PC-3 (cell line): ENCODE measurements at regions not wholly inside any gene's neighbourhood (a gene's known extent, or its start where the extent isn't known, plus 50 kb on each side); places are given as distances from the start of the nearest gene placed in this dataset.
A peak's percentile ranks its signal among the peaks of the same experiment; 100 is the strongest.
"Not testable (repeated sequence)": the region's sequence is repeated elsewhere in the genome, so short reads cannot be mapped to it uniquely, and the experiment has no call there.

Experiments
- ATAC-seq: fragments of 200-7000 bp; cut with Tn5 transposase; 2 replicates; pipeline ENCODE4 v1.9.1; 2020; ENCODE audit warnings: mild to moderate bottlenecking, moderate library complexity
- BruUV-seq: library from RNA; stranded (reverse); fragments of 400-500 nt; replicated peaks from 2 replicates; lab custom pipeline; 2021; lab: Mats Ljungman, UMichigan
- CTCF ChIA-PET: fragments of 300-600 bp; sonication (Branson Sonifier 250); formaldehyde crosslinking; loops from one replicate; lab custom pipeline; 2022; ENCODE audit warnings: antibody characterized with exemption; lab: Charles Lee
- POLR2A ChIA-PET: fragments of 300-600 bp; sonication (Branson Sonifier 250); formaldehyde crosslinking; loops from one replicate; lab custom pipeline; 2022; ENCODE audit warnings: antibody characterized with exemption; ENCODE audit not compliant: unreplicated experiment; lab: Charles Lee
- DNase-seq: peaks from one replicate; pipeline ENCODE4 v3.0.0-alpha.2; 2015
- H2AFZ ChIP-seq: fragments of 300-600 bp; sonication (generic); 2 replicates; pipeline ENCODE4 v1.6.0; 2016; ENCODE audit warnings: antibody characterized with exemption, low read length
- H3F3A ChIP-seq: fragments of 300-600 bp; sonication (generic); one replicate; pipeline ENCODE4 v1.6.0; 2017; ENCODE audit warnings: antibody characterized with exemption, low read length, control low read depth, mild to moderate bottlenecking; ENCODE audit not compliant: unreplicated experiment
- H3K27ac ChIP-seq: fragments of 300-600 bp; sonication (generic); 2 replicates; pipeline ENCODE4 v1.5.1; 2016; ENCODE audit warnings: mild to moderate bottlenecking, low read length
- H3K27me3 ChIP-seq: fragments of 300-600 bp; sonication (generic); 2 replicates; pipeline ENCODE4 v1.6.1; 2016; ENCODE audit warnings: low read length, mixed read lengths
- H3K36me3 ChIP-seq: fragments of 300-600 bp; sonication (generic); 2 replicates; pipeline ENCODE4 v1.6.1; 2016; ENCODE audit warnings: low read depth, mixed run types, low read length, mixed read lengths
- H3K4me1 ChIP-seq: fragments of 300-600 bp; sonication (generic); 2 replicates; pipeline ENCODE4 v1.5.1; 2016; ENCODE audit warnings: low read length; ENCODE audit not compliant: insufficient read depth
- H3K4me2 ChIP-seq: fragments of 300-600 bp; sonication (generic); 2 replicates; pipeline ENCODE4 v1.6.0; 2016; ENCODE audit warnings: low read length
- H3K4me3 ChIP-seq: fragments of 300-600 bp; sonication (generic); 2 replicates; pipeline ENCODE4 v1.5.1; 2016; ENCODE audit warnings: mild to moderate bottlenecking, low read length, mixed read lengths
- H3K79me2 ChIP-seq: fragments of 300-600 bp; sonication (generic); 2 replicates; pipeline ENCODE4 v1.6.1; 2017; ENCODE audit warnings: low read length, mixed read lengths
- H3K9ac ChIP-seq: fragments of 300-600 bp; sonication (generic); 2 replicates; pipeline ENCODE4 v1.6.0; 2016; ENCODE audit warnings: mild to moderate bottlenecking, low read length
- H3K9me2 ChIP-seq: fragments of 300-600 bp; sonication (generic); replicated peaks from 2 replicates; pipeline ENCODE4 v1.6.1; 2016; ENCODE audit warnings: mixed run types, low read length, mixed read lengths
- H3K9me3 ChIP-seq: fragments of 300-600 bp; sonication (generic); 2 replicates; pipeline ENCODE4 v1.6.1; 2016; ENCODE audit warnings: low read length, mixed read lengths
- H4K20me1 ChIP-seq: fragments of 300-600 bp; sonication (generic); 2 replicates; pipeline ENCODE4 v1.6.1; 2016; ENCODE audit warnings: low read length, mixed read lengths
- CTCF ChIP-seq: fragments of 300-600 bp; sonication (generic); conservative IDR thresholded peaks from 2 replicates; pipeline ENCODE4 v1.5.1; 2017; ENCODE audit warnings: antibody characterized with exemption, low read depth, mild to moderate bottlenecking, low read length
- EZH2 ChIP-seq: fragments of 300-600 bp; sonication (generic); IDR thresholded peaks from one replicate; pipeline ENCODE4 v1.6.1; 2017; ENCODE audit warnings: antibody characterized with exemption, mild to moderate bottlenecking, low read length; ENCODE audit not compliant: unreplicated experiment
- EZH2phosphoT487 ChIP-seq: fragments of 300-600 bp; sonication (generic); IDR thresholded peaks from 2 replicates; pipeline ENCODE4 v1.6.1; 2018; ENCODE audit warnings: mild to moderate bottlenecking, antibody characterized with exemption, low read length, borderline replicate concordance
- intact Hi-C: fragments of 100-400 bp; cut with micrococcal nuclease; formaldehyde crosslinking; loops from 2 replicates; pipeline ENCODE4 v1.9.0; 2023

- Histone ChIP-seq H3K4me2 (no peak overlapping the region), H3K4me1 (peaks cover 35% of the 10 kb centered on the region), H3K27me3 (no peaks in the 10 kb centered on the region), H4K20me1 (no peaks in the 10 kb centered on the region), H3K9me3 (no peaks in the 10 kb centered on the region), H3K9ac (no peak overlapping the region), H3K4me3 (no peak overlapping the region), H3F3A (no peaks in the 10 kb centered on the region), H3K36me3 (no peaks in the 10 kb centered on the region), H2AFZ (no peak overlapping the region), H3K9me2 (no peaks in the 10 kb centered on the region), H3K79me2 (no peaks in the 10 kb centered on the region), H3K27ac (no peak overlapping the region)
- no peak for TF ChIP-seq EZH2
- TF ChIP-seq EZH2phosphoT487, result no peak
- TF ChIP-seq CTCF, result no peak
- CTCF ChIA-PET, result no interaction called here
- no TSS peak for BruUV-seq
- POLR2A ChIA-PET, result no interaction called here
- intact Hi-C loops, result no loop called here
- ATAC-seq (no peak), DNase-seq (no peak)
These were observed 67.1 kb upstream of the SMURF2 start for GRCh38 chr17:64729201-64729600.

DNA sequence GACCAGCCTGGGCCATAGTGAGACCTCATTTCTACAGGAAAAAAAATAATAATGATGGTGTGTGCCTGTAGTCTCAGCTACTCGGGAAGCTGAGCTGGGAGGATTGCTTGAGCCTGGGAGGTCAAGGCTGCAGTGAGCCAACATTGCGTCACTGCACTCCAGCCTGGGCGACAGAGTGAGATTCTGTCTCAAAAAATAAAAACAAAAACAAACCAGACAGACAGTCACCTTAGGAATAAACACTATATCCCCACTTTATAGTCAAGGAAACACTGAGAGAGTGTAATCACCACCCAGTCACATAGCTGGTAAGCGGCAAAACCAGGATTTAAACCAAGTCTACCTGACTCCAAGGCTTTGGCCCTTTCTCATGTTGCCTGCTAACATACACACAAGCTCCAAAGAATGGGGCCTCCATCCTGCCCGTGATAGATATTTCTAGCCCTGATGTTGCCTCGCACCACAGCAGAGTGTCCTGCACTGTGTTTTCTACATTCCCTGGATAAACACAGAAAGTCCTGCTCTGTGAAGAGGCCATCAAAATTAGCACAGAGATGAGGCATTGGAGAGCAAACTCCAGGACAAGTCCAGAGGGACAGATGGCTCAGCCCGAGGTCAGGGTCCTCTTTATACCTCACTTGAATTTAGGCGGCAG lies 66.1 kb upstream of the SMURF2 start:
- DNase-seq, result no peak
- Histone ChIP-seq H3K9me2 (no peaks in the 10 kb centered on the region), H3K27me3 (no peaks in the 10 kb centered on the region), H3K9me3 (no peaks in the 10 kb centered on the region), H3K9ac (no peak overlapping the region), H2AFZ (no peak overlapping the region), H3K36me3 (no peaks in the 10 kb centered on the region), H3K4me3 (no peak overlapping the region), H3K27ac (no peak overlapping the region), H3F3A (no peaks in the 10 kb centered on the region), H4K20me1 (no peaks in the 10 kb centered on the region), H3K79me2 (no peaks in the 10 kb centered on the region), H3K4me1 (peaks cover 29% of the 10 kb centered on the region), H3K4me2 (no peak overlapping the region)
- CTCF ChIA-PET, result no interaction called here
- ATAC-seq, result no peak
- TF ChIP-seq EZH2phosphoT487 (no peak), EZH2 (no peak)
- POLR2A ChIA-PET, result interaction anchor here (0.6 kb wide), 1 partner anchor 76 kb away, joined by 3 read pairs; no protein-coding TSS in a partner anchor
- intact Hi-C loops, result no loop called here
- no TSS peak for BruUV-seq

- BruUV-seq, CTCF ChIA-PET: not testable (repeated sequence)
These were observed 63.9 kb upstream of the SMURF2 start for GRCh38 chr17:64726025-64726424.

GRCh38 chr17:64724246-64724645 lies 62.1 kb upstream of the SMURF2 start:
- H3K27me3 ChIP-seq, intact Hi-C loops, H3K9me2 ChIP-seq, BruUV-seq, H3K4me2 ChIP-seq, H3K4me1 ChIP-seq, H3K4me3 ChIP-seq, H3F3A ChIP-seq, H3K9ac ChIP-seq, H3K79me2 ChIP-seq, H3K36me3 ChIP-seq, H4K20me1 ChIP-seq, H3K9me3 ChIP-seq: not testable (repeated sequence)
- ChIA-PET CTCF (interaction anchor here (0.6 kb wide), 2 partner anchors 45 to 75 kb away, joined by 3 read pairs; no protein-coding TSS in a partner anchor), POLR2A (interaction anchor here (0.6 kb wide), 1 partner anchor 63 kb away, joined by 4 read pairs; no protein-coding TSS in a partner anchor)
- ATAC-seq, result peak; percentile 80
- peak; percentile 39 for DNase-seq
- Histone ChIP-seq H2AFZ (peak overlapping the region; percentile 64), H3K27ac (0 out of 2 replicates have a peak overlapping the region, but pooled peaks have one; percentile 1)

More at GRCh38 chr17:64726025-64726424, 63.9 kb upstream of the SMURF2 start:
- H3K9me3 ChIP-seq, H3K4me3 ChIP-seq, H3K27ac ChIP-seq, H3K4me2 ChIP-seq, H3K36me3 ChIP-seq, ATAC-seq, DNase-seq, H2AFZ ChIP-seq, H3F3A ChIP-seq, POLR2A ChIA-PET, H3K79me2 ChIP-seq, H4K20me1 ChIP-seq, intact Hi-C loops, H3K9ac ChIP-seq, H3K9me2 ChIP-seq, H3K27me3 ChIP-seq: not testable (repeated sequence)
- peaks cover 16% of the 10 kb centered on the region for H3K4me1 ChIP-seq
